Liver (tissue), 8 donors: ENCODE measurements at regions not wholly inside any gene's neighbourhood (a gene's known extent, or its start where the extent isn't known, plus 50 kb on each side); places are given as distances from the start of the nearest gene placed in this dataset.

Experiments used
- DNase-seq: peaks from one replicate; pipeline ENCODE4 v3.0.0-alpha.2; 2017; ENCODE audit warnings: low spot score
- H3K27ac ChIP-seq, 2 donors: one replicate each; pipeline ENCODE4 v1.7.0; 2013; ENCODE audit warnings: inconsistent platforms in 2 of 2, low read length in 2 of 2, control low read depth in 1 of 2, low read depth in 1 of 2, mild to moderate bottlenecking in 1 of 2
- H3K27me3 ChIP-seq, 4 donors: one replicate each; pipeline versions ENCODE4 v1.6.1 to v1.7.0; 2013; ENCODE audit warnings: low read length in 3 of 4, inconsistent platforms in 1 of 4, mild to moderate bottlenecking in 1 of 4, moderate library complexity in 1 of 4; ENCODE audit not compliant: control insufficient read depth in 4 of 4, insufficient read depth in 4 of 4
- H3K36me3 ChIP-seq, 4 donors: one replicate each; pipeline versions ENCODE4 v1.6.1 to v1.7.0; 2013; ENCODE audit warnings: low read length in 3 of 4, mild to moderate bottlenecking in 3 of 4, low read depth in 1 of 4, moderate library complexity in 1 of 4; ENCODE audit not compliant: control insufficient read depth in 4 of 4, insufficient read depth in 3 of 4
- H3K4me1 ChIP-seq, 4 donors: one replicate each; pipeline versions ENCODE4 v1.6.1 to v1.7.0; 2013; ENCODE audit warnings: low read length in 3 of 4, mild to moderate bottlenecking in 3 of 4, moderate library complexity in 1 of 4; ENCODE audit not compliant: control insufficient read depth in 4 of 4, insufficient read depth in 4 of 4
- H3K4me3 ChIP-seq, 3 donors: one replicate each; pipeline versions ENCODE4 v1.6.1 to v1.7.0; 2013; ENCODE audit warnings: low read length in 3 of 3, control low read depth in 1 of 3, low read depth in 1 of 3, mild to moderate bottlenecking in 1 of 3
- H3K9ac ChIP-seq, 2 donors: one replicate each; pipeline ENCODE4 v1.7.0; 2013; ENCODE audit warnings: low read length in 2 of 2, mild to moderate bottlenecking in 2 of 2, moderate library complexity in 2 of 2, control low read depth in 1 of 2, low read depth in 1 of 2
- H3K9me3 ChIP-seq, 4 donors: one replicate each; pipeline versions ENCODE4 v1.6.1 to v1.7.0; 2013; ENCODE audit warnings: low read length in 3 of 4; ENCODE audit not compliant: control insufficient read depth in 4 of 4
- ATF3 ChIP-seq: IDR thresholded peaks from 2 replicates; pipeline ENCODE4 v1.6.1; 2016; ENCODE audit warnings: antibody characterized with exemption
- CTCF ChIP-seq: fragments of 150-350 bp; IDR thresholded peaks from 2 replicates; pipeline ENCODE4 v1.5.1; 2017; ENCODE audit warnings: improper control_type of control experiment, low read depth, low read length; ENCODE audit not compliant: missing input control
- FOXA1 ChIP-seq: IDR thresholded peaks from 2 replicates; pipeline ENCODE4 v1.6.1; 2016; ENCODE audit warnings: antibody characterized with exemption
- FOXA2 ChIP-seq: IDR thresholded peaks from 2 replicates; pipeline ENCODE4 v1.6.1; 2016; ENCODE audit warnings: antibody characterized with exemption
- GABPA ChIP-seq, 2 donors: IDR thresholded peaks in 1 of 2; conservative IDR thresholded peaks in 1 of 2; 2 replicates each; pipeline ENCODE4 v1.6.1; 2016; ENCODE audit warnings: antibody characterized with exemption in 2 of 2, mild to moderate bottlenecking in 1 of 2, moderate library complexity in 1 of 2
- HNF4A ChIP-seq, 2 donors: conservative IDR thresholded peaks; 2 replicates each; pipeline ENCODE4 v1.6.1; 2016; ENCODE audit warnings: antibody characterized with exemption in 2 of 2, mild to moderate bottlenecking in 2 of 2
- JUND ChIP-seq, 2 donors: IDR thresholded peaks; 2 replicates each; pipeline ENCODE4 v1.6.1; 2016; ENCODE audit warnings: antibody characterized with exemption in 2 of 2
- NR2F2 ChIP-seq: IDR thresholded peaks from 2 replicates; pipeline ENCODE4 v1.6.1; 2016; ENCODE audit warnings: antibody characterized with exemption
- RAD21 ChIP-seq, 2 donors: IDR thresholded peaks; 2 replicates each; pipeline ENCODE4 v1.6.1; 2016; ENCODE audit warnings: antibody characterized with exemption in 2 of 2, mild to moderate bottlenecking in 2 of 2
- RXRA ChIP-seq, 2 donors: IDR thresholded peaks; 2 replicates each; pipeline ENCODE4 v1.6.1; 2017 to 2018; ENCODE audit warnings: antibody characterized with exemption in 2 of 2, mild to moderate bottlenecking in 1 of 2
- SP1 ChIP-seq: IDR thresholded peaks from 2 replicates; pipeline ENCODE4 v1.6.1; 2018; ENCODE audit warnings: antibody characterized with exemption, mild to moderate bottlenecking
- TAF1 ChIP-seq: conservative IDR thresholded peaks from 2 replicates; pipeline ENCODE4 v1.6.1; 2016; ENCODE audit warnings: antibody characterized with exemption, mild to moderate bottlenecking
- WGBS: extraction: QIAGEN DNeasy Blood & Tissue Kit; methylation state at CpG from one replicate; pipeline ENCODE4 v1.1.7; 2013; 5-methylcytosine and 5-hydroxymethylcytosine counted together
- TF ChIP-seq, protein P1 (sequence below): IDR thresholded peaks from 2 replicates; pipeline ENCODE4 v1.6.1; 2016; ENCODE audit warnings: antibody characterized with exemption, mild to moderate bottlenecking
- TF ChIP-seq, protein P2 (sequence below): IDR thresholded peaks from 2 replicates; pipeline ENCODE4 v1.6.1; 2016; ENCODE audit warnings: antibody characterized with exemption
- donor health status: healthy.
- donor health status: healthy.
- donor health status: healthy.
- donor health status: healthy.
- donor health status: healthy.

DNA sequence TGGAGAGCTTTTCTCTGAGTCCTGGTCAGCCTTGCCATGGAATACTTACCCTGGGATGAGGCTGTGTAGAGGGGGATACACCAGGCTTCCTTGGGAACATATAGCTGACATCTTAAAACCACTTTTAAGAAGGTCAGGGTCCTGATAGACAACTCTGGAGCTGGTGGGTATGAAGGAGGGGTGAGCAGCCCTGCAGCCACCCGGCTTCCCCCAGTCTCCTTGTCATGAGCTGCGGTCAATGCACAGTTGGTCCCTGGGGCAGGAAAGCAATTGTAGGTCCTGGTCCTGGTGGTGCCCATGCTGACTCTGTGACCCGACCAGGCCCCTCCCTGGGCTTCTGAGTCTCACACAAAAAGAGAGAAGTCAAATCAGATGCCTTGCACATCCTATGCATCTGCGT lies 63.6 kb downstream of the MRPL36 start:
- WGBS: 62% methylated on average over 4 of the region's 4 CpGs
- Histone ChIP-seq H3K36me3 (no peaks in the 10 kb centered on the region), H3K27ac (no peak overlapping the region), H3K9me3 (peaks cover 0 to 9% (median 7%) of the 10 kb centered on the region in 4 donors), H3K27me3 (peaks cover 0 to 4% (median 2%) of the 10 kb centered on the region in 4 donors), H3K4me3 (no peak overlapping the region), H3K9ac (no peak overlapping the region), H3K4me1 (no peaks in the 10 kb centered on the region)
- TF ChIP-seq JUND (IDR thresholded peaks at IDR 0.05) (no peak), NR2F2 (no peak), SP1 (no peak), CTCF (no peak), ATF3 (no peak), RXRA (IDR thresholded peaks at IDR 0.05) (no peak)
- no peak for DNase-seq

- peaks cover 0 to 9% (median 7%) of the 10 kb centered on the region in 4 donors for H3K9me3 ChIP-seq
- TF ChIP-seq ATF3: no peak
- TF ChIP-seq TAF1: no peak
- H3K4me1 ChIP-seq: no peaks in the 10 kb centered on the region
- 86% methylated on average over 9 of the region's 9 CpGs for WGBS
- H3K27ac ChIP-seq: no peak overlapping the region
- H3K36me3 ChIP-seq: no peaks in the 10 kb centered on the region
- no peak overlapping the region for H3K9ac ChIP-seq
- H3K4me3 ChIP-seq: no peak overlapping the region
- DNase-seq: no peak
- H3K27me3 ChIP-seq: peaks cover 0 to 4% (median 2%) of the 10 kb centered on the region in 4 donors
Measured at GRCh38 chr5:1735320-1735970, 64.2 kb downstream of the MRPL36 start.

GRCh38 chr5:1734908-1735289 lies 64.7 kb downstream of the MRPL36 start:
- Histone ChIP-seq H3K36me3 (no peaks in the 10 kb centered on the region), H3K9ac (no peak overlapping the region), H3K4me1 (no peaks in the 10 kb centered on the region), H3K27me3 (peaks cover 0 to 4% (median 2%) of the 10 kb centered on the region in 4 donors), H3K27ac (no peak overlapping the region), H3K4me3 (no peak overlapping the region), H3K9me3 (peaks cover 0 to 4% (median 4%) of the 10 kb centered on the region in 4 donors)
- TF ChIP-seq FOXA1: no peak
- TF ChIP-seq SP1: no peak
- TF ChIP-seq JUND (IDR thresholded peaks at IDR 0.05): no peak
- TF ChIP-seq GABPA (IDR thresholded peaks at IDR 0.05 in 1 of 2, conservative IDR thresholded peaks at IDR 0.05 in 1 of 2): no peak
- no peak for TF ChIP-seq RAD21 (IDR thresholded peaks at IDR 0.05)
- no peak for TF ChIP-seq FOXA2
- TF ChIP-seq, protein P1, sequence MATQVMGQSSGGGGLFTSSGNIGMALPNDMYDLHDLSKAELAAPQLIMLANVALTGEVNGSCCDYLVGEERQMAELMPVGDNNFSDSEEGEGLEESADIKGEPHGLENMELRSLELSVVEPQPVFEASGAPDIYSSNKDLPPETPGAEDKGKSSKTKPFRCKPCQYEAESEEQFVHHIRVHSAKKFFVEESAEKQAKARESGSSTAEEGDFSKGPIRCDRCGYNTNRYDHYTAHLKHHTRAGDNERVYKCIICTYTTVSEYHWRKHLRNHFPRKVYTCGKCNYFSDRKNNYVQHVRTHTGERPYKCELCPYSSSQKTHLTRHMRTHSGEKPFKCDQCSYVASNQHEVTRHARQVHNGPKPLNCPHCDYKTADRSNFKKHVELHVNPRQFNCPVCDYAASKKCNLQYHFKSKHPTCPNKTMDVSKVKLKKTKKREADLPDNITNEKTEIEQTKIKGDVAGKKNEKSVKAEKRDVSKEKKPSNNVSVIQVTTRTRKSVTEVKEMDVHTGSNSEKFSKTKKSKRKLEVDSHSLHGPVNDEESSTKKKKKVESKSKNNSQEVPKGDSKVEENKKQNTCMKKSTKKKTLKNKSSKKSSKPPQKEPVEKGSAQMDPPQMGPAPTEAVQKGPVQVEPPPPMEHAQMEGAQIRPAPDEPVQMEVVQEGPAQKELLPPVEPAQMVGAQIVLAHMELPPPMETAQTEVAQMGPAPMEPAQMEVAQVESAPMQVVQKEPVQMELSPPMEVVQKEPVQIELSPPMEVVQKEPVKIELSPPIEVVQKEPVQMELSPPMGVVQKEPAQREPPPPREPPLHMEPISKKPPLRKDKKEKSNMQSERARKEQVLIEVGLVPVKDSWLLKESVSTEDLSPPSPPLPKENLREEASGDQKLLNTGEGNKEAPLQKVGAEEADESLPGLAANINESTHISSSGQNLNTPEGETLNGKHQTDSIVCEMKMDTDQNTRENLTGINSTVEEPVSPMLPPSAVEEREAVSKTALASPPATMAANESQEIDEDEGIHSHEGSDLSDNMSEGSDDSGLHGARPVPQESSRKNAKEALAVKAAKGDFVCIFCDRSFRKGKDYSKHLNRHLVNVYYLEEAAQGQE: no peak
- TF ChIP-seq, protein P2, sequence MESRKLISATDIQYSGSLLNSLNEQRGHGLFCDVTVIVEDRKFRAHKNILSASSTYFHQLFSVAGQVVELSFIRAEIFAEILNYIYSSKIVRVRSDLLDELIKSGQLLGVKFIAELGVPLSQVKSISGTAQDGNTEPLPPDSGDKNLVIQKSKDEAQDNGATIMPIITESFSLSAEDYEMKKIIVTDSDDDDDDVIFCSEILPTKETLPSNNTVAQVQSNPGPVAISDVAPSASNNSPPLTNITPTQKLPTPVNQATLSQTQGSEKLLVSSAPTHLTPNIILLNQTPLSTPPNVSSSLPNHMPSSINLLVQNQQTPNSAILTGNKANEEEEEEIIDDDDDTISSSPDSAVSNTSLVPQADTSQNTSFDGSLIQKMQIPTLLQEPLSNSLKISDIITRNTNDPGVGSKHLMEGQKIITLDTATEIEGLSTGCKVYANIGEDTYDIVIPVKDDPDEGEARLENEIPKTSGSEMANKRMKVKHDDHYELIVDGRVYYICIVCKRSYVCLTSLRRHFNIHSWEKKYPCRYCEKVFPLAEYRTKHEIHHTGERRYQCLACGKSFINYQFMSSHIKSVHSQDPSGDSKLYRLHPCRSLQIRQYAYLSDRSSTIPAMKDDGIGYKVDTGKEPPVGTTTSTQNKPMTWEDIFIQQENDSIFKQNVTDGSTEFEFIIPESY: no peak
- no peak for TF ChIP-seq CTCF
- no peak for TF ChIP-seq HNF4A (conservative IDR thresholded peaks at IDR 0.05)
- no peak for DNase-seq
- WGBS: 48% methylated on average over 9 of the region's 9 CpGs
